Kidney epithelial cell (primary cell): ENCODE measurements at regions not wholly inside any gene's neighbourhood (a gene's known extent, or its start where the extent isn't known, plus 50 kb on each side); places are given as distances from the start of the nearest gene placed in this dataset.
"Not testable (repeated sequence)": the region's sequence is repeated elsewhere in the genome, so short reads cannot be mapped to it uniquely, and the experiment has no call there.

Experiments
- DNase-seq: peaks from one replicate; pipeline ENCODE4 v3.0.0-alpha.2; 2010; ENCODE audit warnings: low read depth
- H3K27me3 ChIP-seq: 2 replicates; pipeline ENCODE4 v1.6.0; 2011; ENCODE audit warnings: low read length; ENCODE audit not compliant: control insufficient read depth, insufficient read depth
- H3K36me3 ChIP-seq: 2 replicates; pipeline ENCODE4 v1.5.1; 2011; ENCODE audit warnings: low read length; ENCODE audit not compliant: control insufficient read depth, insufficient read depth
- H3K4me3 ChIP-seq: 2 replicates; pipeline ENCODE4 v1.5.1; 2011; ENCODE audit warnings: low read depth, mild to moderate bottlenecking, control low read depth, low read length
- CTCF ChIP-seq: IDR thresholded peaks from 2 replicates; pipeline ENCODE4 v1.5.1; 2011; ENCODE audit warnings: mild to moderate bottlenecking, moderate library complexity, low read length, control low read depth, inconsistent platforms; ENCODE audit not compliant: insufficient read depth, poor library complexity, severe bottlenecking

GRCh38 chr6:103507052-103507451, 1352.7 kb downstream of the HACE1 start:
- TF ChIP-seq CTCF = no peak
- Histone ChIP-seq H3K36me3 (no peaks in the 10 kb centered on the region), H3K27me3 (no peaks in the 10 kb centered on the region), H3K4me3 (no peak overlapping the region)
- no peak for DNase-seq

- no peak for DNase-seq
- H3K4me3 ChIP-seq = no peak overlapping the region
- H3K36me3 ChIP-seq = no peaks in the 10 kb centered on the region
- H3K27me3 ChIP-seq = no peaks in the 10 kb centered on the region
- no peak for TF ChIP-seq CTCF
These were observed 1354.6 kb downstream of the HACE1 start for GRCh38 chr6:103505155-103505518.

- no peak for DNase-seq
- Histone ChIP-seq H3K4me3 (no peak overlapping the region), H3K27me3 (no peaks in the 10 kb centered on the region), H3K36me3 (no peaks in the 10 kb centered on the region)
- no peak for TF ChIP-seq CTCF
These were observed 1355.1 kb downstream of the HACE1 start for GRCh38 chr6:103504501-103505154.

GRCh38 chr6:103496588-103496987, 1363.1 kb downstream of the HACE1 start:
- H3K27me3 ChIP-seq, H3K36me3 ChIP-seq, DNase-seq, H3K4me3 ChIP-seq: not testable (repeated sequence)

- no peak for DNase-seq
- no peaks in the 10 kb centered on the region for H3K36me3 ChIP-seq
- no peaks in the 10 kb centered on the region for H3K27me3 ChIP-seq
- TF ChIP-seq CTCF = no peak
- H3K4me3 ChIP-seq = no peak overlapping the region
These were observed 1403.1 kb downstream of the HACE1 start for GRCh38 chr6:103456652-103457051.

GRCh38 chr6:103455275-103455674, 1404.4 kb downstream of the HACE1 start:
- DNase-seq = no peak
- Histone ChIP-seq H3K27me3 (no peaks in the 10 kb centered on the region), H3K36me3 (no peaks in the 10 kb centered on the region), H3K4me3 (no peak overlapping the region)
- TF ChIP-seq CTCF = no peak
